ENCODE measurements at regions not wholly inside any gene's neighbourhood (a gene's known extent, or its start where the extent isn't known, plus 50 kb on each side); places are given as distances from the start of the nearest gene placed in this dataset.

DNA sequence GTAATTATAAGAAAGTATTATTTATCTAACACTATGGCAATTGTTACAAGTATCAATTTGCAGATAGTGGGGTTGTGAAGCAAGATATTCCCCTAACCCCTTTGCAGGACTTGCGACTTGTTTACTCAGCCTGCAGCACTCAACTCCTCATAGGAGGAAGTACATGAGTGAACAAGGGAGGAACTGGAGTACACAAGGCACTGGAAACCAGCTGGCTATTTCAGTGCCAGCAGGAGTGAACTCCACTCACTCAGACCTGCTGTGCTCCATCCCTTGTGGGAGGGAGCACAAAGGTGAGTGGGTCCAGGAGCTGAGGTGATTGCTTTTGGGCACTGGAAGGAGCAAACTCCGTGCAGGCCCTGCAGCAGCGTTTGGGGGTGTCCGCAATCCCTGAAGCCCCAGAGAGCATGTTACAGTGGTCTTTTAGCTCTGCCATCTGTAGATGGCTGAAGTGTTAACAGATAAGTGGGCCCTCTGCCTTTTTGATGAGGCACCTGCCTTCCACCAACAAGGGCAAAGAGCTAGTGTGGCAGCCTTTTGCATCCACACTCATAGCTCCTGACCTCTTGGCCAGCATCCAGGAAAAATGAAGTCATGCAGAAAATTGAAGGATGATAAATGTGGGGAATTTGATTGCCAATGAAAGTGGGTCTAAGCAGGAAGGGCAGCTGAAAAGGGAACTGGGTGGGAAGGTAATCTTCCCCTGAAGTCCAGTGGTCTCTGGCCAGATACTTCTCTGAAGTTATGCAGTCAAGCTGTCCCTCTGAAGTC lies 802.2 kb upstream of the MIR17HG start:
- Mint-ChIP-seq H3K9me3 (peaks cover 24% of the 10 kb centered on the region), H3K36me3 (peaks cover 15% of the 10 kb centered on the region), H3K27me3 (no peaks in the 10 kb centered on the region), H3K4me1 (ENCODE audit: low read depth in 2 of 2) (no peaks in the 10 kb centered on the region), H3K27ac (no peak overlapping the region), H3K4me3 (no peak overlapping the region)
- ATAC-seq (no peak), DNase-seq (ENCODE audit: low spot score) (no peak)

DNA sequence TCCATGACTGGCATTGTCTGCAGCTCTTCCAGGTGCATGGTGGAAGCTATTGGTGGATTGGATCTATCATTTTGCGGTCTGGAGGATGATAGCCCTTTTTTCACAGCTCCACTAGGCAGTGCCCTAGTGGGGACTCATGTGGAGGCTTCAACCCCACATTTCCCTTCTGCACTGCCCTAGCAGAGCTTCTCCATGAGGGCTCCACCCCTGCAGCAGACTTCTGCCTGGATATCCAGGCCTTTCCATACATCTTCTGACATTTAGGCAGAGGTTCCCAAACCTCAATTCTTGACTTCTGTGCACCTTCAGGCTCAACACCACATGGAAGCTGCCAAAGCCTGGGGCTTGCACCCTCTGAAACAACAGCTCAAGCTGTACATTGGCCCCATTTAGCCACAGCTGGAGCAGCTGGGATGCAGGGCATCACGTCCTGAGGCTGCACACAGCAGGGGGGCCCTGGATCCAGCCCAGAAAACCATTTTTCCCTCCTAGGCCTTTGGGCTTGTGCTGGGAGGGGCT lies 800.2 kb upstream of the MIR17HG start:
- ATAC-seq (no peak), DNase-seq (ENCODE audit: low spot score) (no peak)
- no peaks in the 10 kb centered on the region for H3K27me3 Mint-ChIP-seq
- peaks cover 15% of the 10 kb centered on the region for H3K36me3 Mint-ChIP-seq
- H3K9me3 Mint-ChIP-seq: peaks cover 21% of the 10 kb centered on the region
- H3K27ac Mint-ChIP-seq: no peak overlapping the region
- no peak overlapping the region for H3K4me3 Mint-ChIP-seq
- no peaks in the 10 kb centered on the region for H3K4me1 Mint-ChIP-seq (ENCODE audit: low read depth in 2 of 2)

GRCh38 chr13:90551253-90551652 lies 796.2 kb upstream of the MIR17HG start:
- H3K36me3 Mint-ChIP-seq: peaks cover 15% of the 10 kb centered on the region
- H3K9me3 Mint-ChIP-seq: peaks cover 21% of the 10 kb centered on the region
- no peaks in the 10 kb centered on the region for H3K27me3 Mint-ChIP-seq
- no peak overlapping the region for H3K27ac Mint-ChIP-seq
- no peak overlapping the region for H3K4me3 Mint-ChIP-seq
- no peaks in the 10 kb centered on the region for H3K4me1 Mint-ChIP-seq (ENCODE audit: low read depth in 2 of 2)
- ATAC-seq (no peak), DNase-seq (ENCODE audit: low spot score) (no peak)

- H3K4me1 Mint-ChIP-seq (ENCODE audit: low read depth in 2 of 2): no peaks in the 10 kb centered on the region
- no peak for ATAC-seq
- peaks cover 12% of the 10 kb centered on the region for H3K36me3 Mint-ChIP-seq
- H3K27me3 Mint-ChIP-seq: no peaks in the 10 kb centered on the region
- no peak overlapping the region for H3K27ac Mint-ChIP-seq
- H3K4me3 Mint-ChIP-seq: no peak overlapping the region
- no peak for DNase-seq (ENCODE audit: low spot score)
- peaks cover 19% of the 10 kb centered on the region for H3K9me3 Mint-ChIP-seq
Measured at GRCh38 chr13:90552702-90553101, 794.8 kb upstream of the MIR17HG start.

- Mint-ChIP-seq H3K9me3 (peaks cover 17% of the 10 kb centered on the region), H3K4me3 (no peak overlapping the region), H3K4me1 (ENCODE audit: low read depth in 2 of 2) (no peaks in the 10 kb centered on the region), H3K36me3 (peaks cover 9% of the 10 kb centered on the region), H3K27me3 (no peaks in the 10 kb centered on the region), H3K27ac (no peak overlapping the region)
- ATAC-seq (no peak), DNase-seq (ENCODE audit: low spot score) (no peak)
Measured at GRCh38 chr13:90553159-90553558, 794.3 kb upstream of the MIR17HG start.

- Mint-ChIP-seq H3K27ac (no peak overlapping the region), H3K36me3 (peaks cover 9% of the 10 kb centered on the region), H3K27me3 (no peaks in the 10 kb centered on the region), H3K4me3 (no peak overlapping the region), H3K4me1 (ENCODE audit: low read depth in 2 of 2) (no peaks in the 10 kb centered on the region), H3K9me3 (peaks cover 28% of the 10 kb centered on the region)
- ATAC-seq (no peak), DNase-seq (ENCODE audit: low spot score) (no peak)
Measured at GRCh38 chr13:90557626-90558025, 789.9 kb upstream of the MIR17HG start.

GRCh38 chr13:90562443-90562842 lies 785.0 kb upstream of the MIR17HG start:
- Mint-ChIP-seq H3K9me3 (peaks cover 28% of the 10 kb centered on the region), H3K4me1 (ENCODE audit: low read depth in 2 of 2) (no peaks in the 10 kb centered on the region), H3K4me3 (no peak overlapping the region), H3K27ac (no peak overlapping the region), H3K27me3 (no peaks in the 10 kb centered on the region), H3K36me3 (peaks cover 4% of the 10 kb centered on the region)
- no peak for ATAC-seq
- no peak for DNase-seq (ENCODE audit: low spot score)

DNA sequence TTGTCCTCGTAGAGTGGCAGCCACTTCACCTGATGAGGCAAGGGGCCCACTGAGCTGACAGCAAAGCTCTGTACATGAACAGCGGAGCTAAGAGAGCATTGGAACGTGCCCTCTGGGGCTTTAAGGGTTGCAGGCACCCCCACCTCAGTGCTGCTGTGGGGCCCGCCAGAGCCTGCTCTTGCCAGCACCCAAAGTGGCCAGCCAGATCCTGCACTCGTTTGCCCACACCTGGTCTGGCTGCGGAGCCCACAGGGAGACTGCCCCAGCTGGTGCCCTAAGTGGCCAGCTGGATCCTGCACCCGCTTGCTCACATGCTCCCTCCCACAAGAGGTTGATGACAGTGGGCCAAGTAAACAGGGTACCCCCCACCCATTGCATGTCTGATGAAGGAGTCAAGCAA lies 783.4 kb upstream of the MIR17HG start:
- H3K27ac Mint-ChIP-seq: no peak overlapping the region
- no peak for ATAC-seq
- no peak overlapping the region for H3K4me3 Mint-ChIP-seq
- no peaks in the 10 kb centered on the region for H3K36me3 Mint-ChIP-seq
- no peaks in the 10 kb centered on the region for H3K27me3 Mint-ChIP-seq
- no peak for DNase-seq (ENCODE audit: low spot score)
- peaks cover 19% of the 10 kb centered on the region for H3K9me3 Mint-ChIP-seq
- no peaks in the 10 kb centered on the region for H3K4me1 Mint-ChIP-seq (ENCODE audit: low read depth in 2 of 2)

GRCh38 chr13:90564566-90564965 lies 782.9 kb upstream of the MIR17HG start:
- ATAC-seq: no peak
- Mint-ChIP-seq H3K4me1 (ENCODE audit: low read depth in 2 of 2) (no peaks in the 10 kb centered on the region), H3K4me3 (no peak overlapping the region), H3K27me3 (no peaks in the 10 kb centered on the region), H3K36me3 (no peaks in the 10 kb centered on the region), H3K27ac (no peak overlapping the region), H3K9me3 (peaks cover 19% of the 10 kb centered on the region)
- no peak for DNase-seq (ENCODE audit: low spot score)

DNA sequence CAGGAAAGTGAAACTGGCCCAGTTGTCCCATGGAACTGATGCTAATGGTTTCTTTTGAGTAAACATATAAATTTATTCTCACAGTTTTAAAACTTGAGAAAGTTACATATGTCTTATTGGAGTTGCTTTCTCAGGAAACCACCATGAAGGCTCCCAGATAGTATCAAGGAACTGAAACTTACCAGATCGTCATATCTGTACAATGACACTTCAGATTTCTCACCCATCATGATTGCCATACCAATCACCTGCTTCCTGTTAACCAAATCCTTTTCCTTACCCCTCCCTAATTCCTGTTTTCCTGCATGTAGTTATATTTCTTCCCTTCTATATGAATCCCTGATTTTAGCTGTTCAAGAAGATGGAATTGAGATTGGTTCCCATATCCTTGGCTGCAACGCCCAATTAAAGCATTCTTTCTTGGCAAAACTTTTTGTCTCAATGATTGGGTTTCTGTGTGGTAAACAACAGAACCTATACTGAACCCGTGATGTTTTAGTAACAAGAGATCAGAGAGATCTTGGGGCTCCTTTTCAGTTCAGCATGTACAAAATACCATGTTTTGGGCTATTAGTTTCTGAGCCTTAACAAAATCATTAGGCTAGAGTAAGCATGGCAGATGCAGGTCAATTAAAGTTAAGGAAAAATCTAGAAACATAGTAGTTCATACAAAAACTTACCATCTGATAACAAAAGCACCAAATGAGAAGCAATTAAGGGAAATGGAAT lies 781.3 kb upstream of the MIR17HG start:
- Mint-ChIP-seq H3K27me3 (no peaks in the 10 kb centered on the region), H3K36me3 (no peaks in the 10 kb centered on the region), H3K9me3 (peaks cover 13% of the 10 kb centered on the region), H3K27ac (no peak overlapping the region), H3K4me3 (no peak overlapping the region), H3K4me1 (ENCODE audit: low read depth in 2 of 2) (no peaks in the 10 kb centered on the region)
- ATAC-seq (no peak), DNase-seq (ENCODE audit: low spot score) (no peak)

- H3K27ac Mint-ChIP-seq: no peak overlapping the region
Measured at GRCh38 chr13:90568165-90568564, 779.3 kb upstream of the MIR17HG start.

GRCh38 chr13:90576067-90576466 lies 771.4 kb upstream of the MIR17HG start:
- Mint-ChIP-seq H3K9me3 (peaks cover 15% of the 10 kb centered on the region), H3K36me3 (peaks cover 8% of the 10 kb centered on the region), H3K4me3 (no peak overlapping the region), H3K4me1 (ENCODE audit: low read depth in 2 of 2) (no peaks in the 10 kb centered on the region), H3K27ac (no peak overlapping the region), H3K27me3 (no peaks in the 10 kb centered on the region)
- ATAC-seq (no peak), DNase-seq (ENCODE audit: low spot score) (no peak)

More at GRCh38 chr13:90568165-90568564, 779.3 kb upstream of the MIR17HG start:
- ATAC-seq (no peak), DNase-seq (ENCODE audit: low spot score) (no peak)
- H3K27me3 Mint-ChIP-seq: no peaks in the 10 kb centered on the region
- no peaks in the 10 kb centered on the region for H3K4me1 Mint-ChIP-seq (ENCODE audit: low read depth in 2 of 2)
- H3K36me3 Mint-ChIP-seq: no peaks in the 10 kb centered on the region
- H3K4me3 Mint-ChIP-seq: no peak overlapping the region
- H3K9me3 Mint-ChIP-seq: peaks cover 12% of the 10 kb centered on the region

- DNase-seq (ENCODE audit: low spot score): no peak
- ATAC-seq: no peak
- Mint-ChIP-seq H3K27ac (no peak overlapping the region), H3K36me3 (peaks cover 8% of the 10 kb centered on the region), H3K4me1 (ENCODE audit: low read depth in 2 of 2) (no peaks in the 10 kb centered on the region), H3K27me3 (no peaks in the 10 kb centered on the region), H3K9me3 (peaks cover 12% of the 10 kb centered on the region), H3K4me3 (no peak overlapping the region)
Measured at GRCh38 chr13:90577726-90578125, 769.8 kb upstream of the MIR17HG start.

GRCh38 chr13:90585392-90585791 lies 762.1 kb upstream of the MIR17HG start:
- peaks cover 10% of the 10 kb centered on the region for H3K9me3 Mint-ChIP-seq
- ATAC-seq: no peak
- no peaks in the 10 kb centered on the region for H3K4me1 Mint-ChIP-seq (ENCODE audit: low read depth in 2 of 2)
- peaks cover 4% of the 10 kb centered on the region for H3K36me3 Mint-ChIP-seq
- no peak overlapping the region for H3K27ac Mint-ChIP-seq
- H3K4me3 Mint-ChIP-seq: no peak overlapping the region
- DNase-seq (ENCODE audit: low spot score): no peak
- no peaks in the 10 kb centered on the region for H3K27me3 Mint-ChIP-seq

Measured in natural killer cell treated with Interleukin-12 subunit alpha and Interleukin-12 subunit beta and Interleukin-15 and Interleukin-18, amount 100 ng/mL, for 72 hours (primary cell).